Stimulated activated effector memory CD8-positive, alpha-beta T cell treated with anti-CD3 and anti-CD28 coated beads, Interleukin-12 subunit alpha, Interleukin-12 subunit beta, amount 100 ng/mL, for 72 hours (primary cell): ENCODE measurements at regions not wholly inside any gene's neighbourhood (a gene's known extent, or its start where the extent isn't known, plus 50 kb on each side); places are given as distances from the start of the nearest gene placed in this dataset.
"Not testable (repeated sequence)": the region's sequence is repeated elsewhere in the genome, so short reads cannot be mapped to it uniquely, and the experiment has no call there.

ENCODE experiments used
- ATAC-seq: fragments of 150-1000 bp; cut with Tn5 transposase; 2 replicates; pipeline ENCODE4 v1.10.0; 2021
- DNase-seq, 2 donors: peaks; one replicate each; pipeline ENCODE4 v3.0.0; 2021 to 2022; ENCODE audit warnings: low spot score in 2 of 2
- H3K27ac Mint-ChIP-seq: one replicate; pipeline ENCODE4 v1.8.0; 2022; ENCODE audit warnings: mild to moderate bottlenecking, mixed read lengths
- H3K36me3 Mint-ChIP-seq: one replicate; pipeline ENCODE4 v1.8.0; 2022; ENCODE audit warnings: mild to moderate bottlenecking, mixed read lengths
- H3K4me1 Mint-ChIP-seq: one replicate; pipeline ENCODE4 v1.8.0; 2022; ENCODE audit warnings: mixed read lengths
- H3K4me3 Mint-ChIP-seq: one replicate; pipeline ENCODE4 v1.8.0; 2022; ENCODE audit warnings: mild to moderate bottlenecking, mixed read lengths
- H3K9me3 Mint-ChIP-seq: one replicate; pipeline ENCODE4 v1.8.0; 2022; ENCODE audit warnings: mixed read lengths

DNA sequence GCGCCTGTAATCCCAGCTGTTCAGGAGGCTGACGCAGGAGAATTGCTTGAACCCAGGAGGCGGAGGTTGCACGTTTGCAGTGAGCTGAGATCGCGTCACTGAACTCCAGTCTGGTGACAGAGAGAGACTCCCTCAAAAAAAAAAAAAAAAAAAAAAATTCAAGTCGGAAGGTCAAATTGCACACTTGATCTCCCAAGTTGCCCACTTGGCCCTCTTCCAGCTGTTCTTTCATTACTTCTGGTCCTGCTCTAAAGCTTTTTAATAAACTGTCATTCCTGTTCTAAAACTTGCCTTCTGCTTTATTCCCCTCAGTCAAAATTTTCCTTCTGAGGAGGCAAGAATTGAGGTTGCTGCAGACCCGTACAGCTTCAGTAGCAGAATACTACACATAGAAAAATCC lies 2358.0 kb downstream of the ARAP2 start:
- H3K9me3 Mint-ChIP-seq, result peaks cover 24% of the 10 kb centered on the region
- DNase-seq (no peak), ATAC-seq (no peak)
- H3K4me1 Mint-ChIP-seq, result no peaks in the 10 kb centered on the region
- H3K36me3 Mint-ChIP-seq, result no peaks in the 10 kb centered on the region
- H3K4me3 Mint-ChIP-seq, result no peak overlapping the region
- no peak overlapping the region for H3K27ac Mint-ChIP-seq

DNA sequence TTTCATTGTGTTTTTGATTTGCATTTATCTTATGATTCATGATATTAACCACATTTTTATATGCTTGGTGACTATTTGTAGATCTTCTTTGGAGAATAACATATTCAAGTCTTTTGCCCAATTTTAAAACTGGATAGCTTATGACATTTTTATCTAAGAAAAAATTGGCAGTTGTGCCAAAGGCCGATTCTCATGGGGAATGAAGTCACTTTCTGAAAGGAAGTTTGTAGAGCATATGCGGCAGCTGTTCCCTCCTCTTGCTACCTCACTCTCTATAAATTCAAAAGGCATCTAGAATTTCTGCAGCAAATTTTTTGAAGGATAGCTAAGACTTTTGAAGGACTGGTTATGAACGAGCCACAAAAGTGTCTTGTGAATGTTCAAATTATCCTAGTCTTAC lies 2353.5 kb downstream of the ARAP2 start:
- no peaks in the 10 kb centered on the region for H3K36me3 Mint-ChIP-seq
- no peak overlapping the region for H3K27ac Mint-ChIP-seq
- no peak overlapping the region for H3K4me3 Mint-ChIP-seq
- H3K9me3 Mint-ChIP-seq, result peaks cover 19% of the 10 kb centered on the region
- no peaks in the 10 kb centered on the region for H3K4me1 Mint-ChIP-seq
- DNase-seq (no peak), ATAC-seq (no peak)

DNA sequence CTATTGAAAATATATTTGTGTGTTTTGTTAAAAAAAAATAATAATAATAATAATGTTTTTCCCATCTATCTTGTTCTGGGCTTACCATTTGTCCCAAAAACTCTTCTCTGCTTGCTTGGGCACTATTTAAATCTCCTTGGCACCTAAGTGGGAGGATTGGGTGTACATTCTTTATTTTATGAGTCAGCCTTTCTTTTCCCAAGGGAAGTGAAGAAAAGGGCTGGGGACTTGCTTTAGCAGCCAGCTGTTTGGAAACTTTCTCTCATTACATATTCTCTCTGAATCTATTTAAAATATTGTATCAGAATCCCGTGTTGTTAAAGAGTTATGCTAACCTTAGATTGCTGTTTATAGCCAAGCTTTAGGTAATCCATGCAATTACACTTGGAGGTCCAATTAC lies 2332.4 kb downstream of the ARAP2 start:
- Mint-ChIP-seq H3K4me1 (no peaks in the 10 kb centered on the region), H3K4me3 (no peak overlapping the region), H3K36me3 (no peaks in the 10 kb centered on the region), H3K9me3 (peaks cover 17% of the 10 kb centered on the region), H3K27ac (no peak overlapping the region)
- DNase-seq, result no peak
- ATAC-seq, result no peak

DNA sequence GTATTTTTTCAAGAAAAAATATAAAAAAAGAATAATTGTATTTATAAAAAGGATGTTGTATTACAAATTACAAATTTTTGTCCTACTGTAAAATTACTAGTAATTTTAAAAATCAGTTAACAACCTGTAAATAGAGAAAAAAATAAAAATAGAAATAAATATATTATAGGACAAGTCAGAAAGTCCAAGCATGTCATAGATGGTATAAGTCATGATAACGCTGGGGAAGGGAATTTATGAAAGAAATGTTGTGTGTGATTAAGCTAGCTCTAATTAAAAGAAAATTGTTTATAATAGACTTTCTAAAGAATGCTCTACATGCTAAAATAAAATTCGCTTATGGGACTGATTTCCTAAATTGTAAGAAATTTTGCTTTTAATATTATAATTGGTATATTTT lies 2329.9 kb downstream of the ARAP2 start:
- Mint-ChIP-seq H3K36me3 (no peaks in the 10 kb centered on the region), H3K4me1 (no peaks in the 10 kb centered on the region), H3K9me3 (peaks cover 18% of the 10 kb centered on the region), H3K27ac (no peak overlapping the region), H3K4me3 (no peak overlapping the region)
- ATAC-seq (no peak), DNase-seq (no peak)

DNA sequence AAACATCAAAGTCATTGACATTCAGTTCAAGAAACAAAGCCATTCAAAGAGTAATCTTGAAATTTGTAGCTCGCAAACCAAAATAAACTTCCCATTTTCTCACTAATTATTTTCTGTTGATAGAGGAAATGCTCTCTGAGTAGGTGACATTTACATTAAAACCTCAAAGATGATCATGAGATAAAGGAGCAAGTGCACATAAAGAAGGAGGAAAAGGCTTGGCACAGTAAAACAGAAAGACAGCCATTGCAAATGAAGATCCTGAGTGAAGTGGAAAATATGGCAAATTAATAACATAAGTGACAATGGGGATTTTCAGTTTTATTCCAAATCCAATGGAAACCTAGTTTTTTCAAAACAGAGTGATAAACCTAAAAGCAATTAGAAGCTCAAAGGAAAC lies 2320.8 kb downstream of the ARAP2 start:
- H3K4me1 Mint-ChIP-seq, result no peaks in the 10 kb centered on the region
- H3K4me3 Mint-ChIP-seq, result no peak overlapping the region
- H3K36me3 Mint-ChIP-seq, result no peaks in the 10 kb centered on the region
- ATAC-seq (no peak), DNase-seq (no peak)
- no peak overlapping the region for H3K27ac Mint-ChIP-seq
- H3K9me3 Mint-ChIP-seq, result peaks cover 18% of the 10 kb centered on the region

DNA sequence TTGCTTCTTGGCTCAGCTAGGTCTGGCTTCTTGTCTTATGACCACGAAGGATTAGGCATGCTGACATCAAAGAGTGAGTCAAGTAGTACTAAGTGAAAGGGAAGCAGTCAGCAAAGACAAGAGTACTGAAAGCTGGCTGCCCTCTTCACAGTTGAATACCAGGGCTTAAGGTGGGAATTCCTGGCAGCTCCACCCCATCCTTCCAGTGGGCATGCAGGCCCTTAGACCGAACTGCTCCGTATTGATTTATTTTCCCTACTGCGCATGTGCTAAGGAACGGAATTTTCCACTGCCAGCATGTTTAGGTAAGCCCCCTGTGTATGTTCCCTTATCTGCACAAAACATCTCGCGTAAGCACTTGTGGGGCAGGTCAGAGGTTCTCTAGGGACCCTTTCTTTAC lies 2320.1 kb downstream of the ARAP2 start:
- Mint-ChIP-seq H3K27ac (no peak overlapping the region), H3K4me1 (no peaks in the 10 kb centered on the region), H3K36me3 (no peaks in the 10 kb centered on the region), H3K9me3 (peaks cover 15% of the 10 kb centered on the region), H3K4me3 (no peak overlapping the region)
- ATAC-seq, result no peak
- no peak for DNase-seq

DNA sequence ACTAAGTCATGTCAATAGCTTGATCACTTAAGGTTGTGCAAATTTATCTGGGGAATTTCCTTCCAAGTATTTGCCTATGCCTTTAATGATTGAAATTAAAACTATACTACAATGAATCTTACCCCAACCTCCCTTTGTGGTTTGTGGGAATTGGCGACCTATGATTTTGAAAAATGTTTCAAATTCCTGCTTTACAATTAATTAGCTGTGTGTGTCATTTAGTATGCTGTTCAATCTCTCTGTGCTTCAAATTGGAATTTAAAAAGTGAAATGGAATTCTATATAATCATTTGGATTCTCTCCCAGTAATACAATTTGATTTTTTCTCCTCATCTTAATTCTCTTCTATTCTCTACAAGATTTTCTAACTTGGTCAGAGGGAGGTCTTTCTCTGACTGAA lies 2319.5 kb downstream of the ARAP2 start:
- DNase-seq, result no peak
- Mint-ChIP-seq H3K36me3 (no peaks in the 10 kb centered on the region), H3K4me3 (no peak overlapping the region)

DNA sequence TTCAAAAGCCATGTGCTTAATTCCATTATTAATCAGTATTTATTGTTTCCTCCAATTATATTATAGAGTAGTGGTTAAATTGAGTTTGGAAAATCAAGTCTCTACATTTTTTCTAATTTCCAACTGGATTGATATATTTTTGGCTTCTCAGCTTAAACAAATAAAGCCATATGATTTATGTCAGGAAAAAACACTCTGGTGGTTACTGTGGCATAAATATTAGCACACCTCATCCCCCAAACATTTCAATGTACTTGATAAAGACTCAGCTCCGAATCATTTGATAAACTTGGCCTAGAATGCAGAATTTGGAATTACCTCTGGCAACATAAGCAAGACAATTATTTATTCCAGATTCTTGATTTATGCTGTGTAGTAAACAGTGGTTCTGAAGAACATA lies 2313.8 kb downstream of the ARAP2 start:
- H3K4me3 Mint-ChIP-seq, result no peak overlapping the region
- ATAC-seq (no peak), DNase-seq (no peak)
- no peak overlapping the region for H3K27ac Mint-ChIP-seq
- no peaks in the 10 kb centered on the region for H3K36me3 Mint-ChIP-seq
- peaks cover 17% of the 10 kb centered on the region for H3K9me3 Mint-ChIP-seq
- no peaks in the 10 kb centered on the region for H3K4me1 Mint-ChIP-seq

More for the DNA sequence above, 2319.5 kb downstream of the ARAP2 start:
- H3K9me3 Mint-ChIP-seq, result peaks cover 15% of the 10 kb centered on the region
- no peak for ATAC-seq
- H3K4me1 Mint-ChIP-seq, result no peaks in the 10 kb centered on the region
- no peak overlapping the region for H3K27ac Mint-ChIP-seq

DNA sequence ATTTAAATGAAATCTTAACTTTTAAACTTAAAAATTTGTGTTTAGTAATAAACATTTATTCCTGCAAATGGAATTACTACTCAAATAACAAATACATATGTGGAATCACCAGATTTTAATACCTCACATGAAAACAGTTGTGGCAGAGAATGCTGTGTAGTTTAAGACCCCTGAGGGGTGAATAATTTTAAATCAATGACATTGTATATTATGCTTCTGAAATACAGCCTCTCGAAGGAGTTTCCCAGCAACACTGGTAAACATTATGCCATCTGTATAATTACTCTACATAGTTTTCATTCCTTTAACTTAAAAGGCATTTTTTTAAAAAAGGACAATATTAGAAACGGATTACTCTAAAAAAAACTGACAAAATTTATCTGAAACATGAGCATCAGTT lies 2313.3 kb downstream of the ARAP2 start:
- Mint-ChIP-seq H3K27ac (no peak overlapping the region), H3K4me1 (no peaks in the 10 kb centered on the region), H3K4me3 (no peak overlapping the region), H3K36me3 (no peaks in the 10 kb centered on the region), H3K9me3 (peaks cover 18% of the 10 kb centered on the region)
- ATAC-seq, result no peak
- DNase-seq, result no peak

DNA sequence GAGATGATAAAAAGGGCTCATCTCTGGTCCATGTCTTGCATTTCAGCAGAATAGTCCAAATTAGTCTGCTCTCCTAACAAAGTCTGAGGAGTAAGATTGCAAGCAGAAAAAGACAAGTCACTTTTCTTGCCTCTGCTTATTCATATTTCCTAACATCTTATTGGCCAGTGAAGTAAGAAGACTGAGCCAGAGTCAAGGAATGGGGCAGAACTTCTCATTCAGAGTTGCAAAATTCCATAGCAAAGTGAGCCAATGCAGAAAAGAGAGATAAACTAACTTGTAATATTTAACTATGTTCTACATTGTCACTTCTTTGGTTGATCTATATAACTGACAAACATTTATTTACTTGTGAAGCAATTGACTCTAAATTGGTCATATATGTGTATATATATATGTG lies 2304.0 kb downstream of the ARAP2 start:
- no peak overlapping the region for H3K27ac Mint-ChIP-seq
- no peak for DNase-seq
- no peaks in the 10 kb centered on the region for H3K36me3 Mint-ChIP-seq
- no peaks in the 10 kb centered on the region for H3K4me1 Mint-ChIP-seq
- no peak for ATAC-seq
- peaks cover 18% of the 10 kb centered on the region for H3K9me3 Mint-ChIP-seq
- no peak overlapping the region for H3K4me3 Mint-ChIP-seq

DNA sequence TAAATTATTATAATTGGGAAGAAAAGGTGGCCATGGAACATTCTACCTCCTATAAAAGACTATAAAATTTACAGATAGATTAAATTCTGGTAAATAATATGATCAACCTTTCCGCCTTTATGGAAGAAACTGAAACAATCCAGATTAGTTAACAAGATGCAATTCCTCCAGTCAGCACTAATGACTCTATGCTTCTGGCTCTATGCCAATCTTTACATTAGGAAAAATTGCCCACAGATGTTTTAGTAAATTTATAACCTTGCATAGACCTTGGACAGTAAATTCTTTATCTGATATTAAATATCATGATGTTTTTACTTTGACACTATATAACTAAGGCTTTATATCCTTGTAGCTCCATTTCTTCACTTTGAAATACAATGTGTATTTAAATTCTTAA lies 2302.5 kb downstream of the ARAP2 start:
- ATAC-seq, result no peak
- H3K9me3 Mint-ChIP-seq, result peaks cover 15% of the 10 kb centered on the region
- no peaks in the 10 kb centered on the region for H3K4me1 Mint-ChIP-seq
- no peak for DNase-seq
- no peak overlapping the region for H3K4me3 Mint-ChIP-seq
- H3K27ac Mint-ChIP-seq, result no peak overlapping the region
- H3K36me3 Mint-ChIP-seq, result no peaks in the 10 kb centered on the region

DNA sequence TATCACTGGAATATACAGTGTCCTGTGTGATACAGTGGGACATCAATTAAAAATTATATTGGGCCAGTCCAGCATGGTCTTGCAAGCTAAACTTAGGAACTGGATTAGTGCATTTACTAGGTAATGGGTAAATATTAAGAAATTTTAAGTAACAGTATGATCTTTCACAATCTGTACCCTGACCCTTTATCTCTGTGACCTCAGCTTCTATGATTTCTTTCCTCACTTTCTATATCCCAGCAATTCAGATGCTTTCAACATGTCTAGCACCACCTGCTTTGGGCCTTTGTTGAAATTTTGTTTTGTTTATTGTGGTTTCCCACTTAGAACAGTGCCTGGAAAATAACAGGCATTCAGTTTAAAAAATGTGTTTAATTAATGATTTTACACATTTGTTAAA lies 2295.4 kb downstream of the ARAP2 start:
- Mint-ChIP-seq H3K4me3 (no peak overlapping the region), H3K4me1 (no peaks in the 10 kb centered on the region), H3K9me3 (peaks cover 12% of the 10 kb centered on the region), H3K36me3 (no peaks in the 10 kb centered on the region), H3K27ac (no peak overlapping the region)
- DNase-seq (no peak), ATAC-seq (no peak)

DNA sequence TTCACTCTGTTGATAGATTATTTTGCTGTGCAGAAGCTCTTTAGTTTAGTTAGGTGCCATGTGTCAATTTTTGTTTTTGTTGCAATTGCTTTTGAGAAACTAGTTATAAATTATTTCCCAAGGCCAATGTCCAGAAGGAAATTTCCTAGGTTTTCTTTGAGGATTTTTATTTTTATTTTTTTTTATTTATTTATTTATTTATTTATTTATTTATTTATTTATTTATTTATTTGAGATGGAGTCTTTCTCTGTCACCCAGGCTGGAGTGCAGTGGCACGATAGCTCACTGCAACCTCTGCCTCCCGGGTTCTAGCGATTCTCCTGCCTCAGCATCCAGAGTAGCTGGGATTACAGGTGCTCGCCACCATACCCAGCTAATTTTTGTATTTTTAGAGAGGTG lies 2290.5 kb downstream of the ARAP2 start:
- not testable (repeated sequence) for H3K36me3 Mint-ChIP-seq, DNase-seq, H3K4me3 Mint-ChIP-seq, ATAC-seq, H3K4me1 Mint-ChIP-seq, H3K27ac Mint-ChIP-seq
- peaks cover 11% of the 10 kb centered on the region for H3K9me3 Mint-ChIP-seq

DNA sequence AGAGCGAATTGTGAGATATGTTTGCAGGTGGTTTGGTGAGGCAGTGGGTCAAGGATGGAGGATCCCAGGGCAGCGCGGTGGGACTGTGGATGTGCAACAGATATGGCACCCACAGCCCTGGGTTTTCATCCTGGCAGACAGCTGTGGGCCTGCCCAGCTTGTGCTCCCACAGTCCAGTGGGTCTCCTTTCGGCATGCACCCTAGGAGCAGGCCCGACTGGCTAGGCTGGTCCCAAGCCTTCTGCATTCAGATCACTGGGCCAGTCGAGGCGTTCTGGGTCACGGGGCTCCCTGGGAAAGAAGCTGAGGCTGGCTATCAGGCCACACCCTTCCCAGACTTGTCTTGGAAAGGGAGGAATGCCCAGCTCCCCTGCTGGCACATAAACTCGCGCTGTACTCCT lies 2289.6 kb downstream of the ARAP2 start:
- Mint-ChIP-seq H3K4me3 (no peak overlapping the region), H3K9me3 (peaks cover 11% of the 10 kb centered on the region), H3K27ac (no peak overlapping the region), H3K4me1 (no peaks in the 10 kb centered on the region), H3K36me3 (no peaks in the 10 kb centered on the region)
- no peak for DNase-seq
- peak; percentile 32 for ATAC-seq

DNA sequence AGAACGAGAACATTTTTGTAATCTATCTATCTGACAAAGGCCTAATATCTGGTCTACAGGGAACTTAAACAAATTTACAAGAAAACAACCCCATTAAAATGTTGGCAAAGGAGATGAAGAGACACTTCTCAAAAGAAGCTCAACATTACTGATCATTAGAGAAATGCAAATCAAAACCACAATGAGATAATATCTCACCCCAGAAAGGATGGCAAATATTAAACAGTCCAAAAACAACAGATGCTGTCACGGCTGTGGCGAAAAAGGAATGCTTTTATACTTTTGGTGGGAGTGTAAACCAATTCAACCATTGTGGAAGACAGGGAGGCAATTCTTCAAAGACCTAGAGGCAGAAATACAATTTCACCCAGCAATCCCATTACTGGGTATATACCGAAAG lies 2284.8 kb downstream of the ARAP2 start:
- Mint-ChIP-seq H3K27ac (no peak overlapping the region), H3K4me1 (no peaks in the 10 kb centered on the region), H3K9me3 (peaks cover 9% of the 10 kb centered on the region), H3K36me3 (no peaks in the 10 kb centered on the region), H3K4me3 (no peak overlapping the region)
- DNase-seq (no peak), ATAC-seq (no peak)

DNA sequence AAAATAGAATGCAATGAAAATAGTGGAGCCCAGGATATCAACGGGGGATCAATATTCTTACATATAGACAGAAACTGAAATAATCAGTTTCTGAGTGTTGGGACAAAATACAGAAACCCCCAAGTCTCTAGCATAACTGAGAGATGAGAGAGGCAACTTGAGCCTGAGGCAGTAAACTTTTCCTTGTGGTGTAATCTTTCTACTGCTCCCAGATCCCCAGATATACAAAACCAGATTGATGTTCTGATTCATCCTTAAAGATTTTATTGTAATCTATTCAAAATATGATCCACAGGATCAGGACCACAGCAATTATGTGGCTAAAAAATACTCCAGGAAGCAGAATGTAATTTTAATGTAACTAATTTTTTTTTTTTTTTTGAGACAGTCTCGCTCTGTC lies 2282.6 kb downstream of the ARAP2 start:
- ATAC-seq (no peak), DNase-seq (no peak)
- Mint-ChIP-seq H3K9me3 (peaks cover 9% of the 10 kb centered on the region), H3K4me1 (no peaks in the 10 kb centered on the region), H3K4me3 (no peak overlapping the region), H3K27ac (no peak overlapping the region), H3K36me3 (no peaks in the 10 kb centered on the region)

DNA sequence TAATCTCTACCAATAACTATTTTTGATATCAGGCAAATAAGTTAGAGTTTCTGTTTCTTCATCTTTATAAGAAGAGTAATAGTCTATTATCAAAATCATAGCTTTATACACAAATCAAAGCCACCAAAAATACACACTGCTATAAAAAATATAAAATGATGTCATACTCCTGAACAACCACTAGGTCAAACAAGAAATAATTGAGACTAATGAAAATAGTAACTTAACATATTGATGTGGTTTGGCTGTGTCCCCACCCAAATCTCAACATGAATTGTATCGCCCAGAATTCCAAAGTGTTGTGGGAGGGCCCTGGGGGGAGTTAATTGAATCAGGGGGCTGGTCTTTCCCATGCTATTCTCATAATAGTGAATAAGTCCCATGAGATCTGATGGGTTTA lies 2277.5 kb downstream of the ARAP2 start:
- ATAC-seq (no peak), DNase-seq (no peak)
- Mint-ChIP-seq H3K4me3 (no peak overlapping the region), H3K27ac (no peak overlapping the region), H3K9me3 (peaks cover 16% of the 10 kb centered on the region), H3K4me1 (no peaks in the 10 kb centered on the region), H3K36me3 (no peaks in the 10 kb centered on the region)
